Smooth muscle cell (in vitro differentiated cells): ENCODE measurements at regions not wholly inside any gene's neighbourhood (a gene's known extent, or its start where the extent isn't known, plus 50 kb on each side); places are given as distances from the start of the nearest gene placed in this dataset.

Experiments used
- DNase-seq: peaks from one replicate; lab custom pipeline; 2025; ENCODE audit not compliant: unreplicated experiment; lab: John Stamatoyannopoulos, UW
- H2AFZ ChIP-seq: fragments of 200-600 bp; sonication (generic); 2 replicates; pipeline ENCODE4 v1.6.0; 2016; ENCODE audit warnings: antibody characterized with exemption, low read depth, mild to moderate bottlenecking
- H3F3A ChIP-seq: fragments of 200-600 bp; sonication (generic); 2 replicates; pipeline ENCODE4 v1.6.0; 2017; ENCODE audit warnings: antibody characterized with exemption, low read depth
- H3K27ac ChIP-seq: fragments of 200-600 bp; sonication (generic); 2 replicates; pipeline ENCODE4 v1.5.1; 2016; ENCODE audit warnings: low read depth, mild to moderate bottlenecking
- H3K27me3 ChIP-seq: fragments of 200-600 bp; sonication (generic); 2 replicates; pipeline ENCODE4 v1.6.1; 2016; ENCODE audit warnings: low read depth, mild to moderate bottlenecking
- H3K36me3 ChIP-seq: fragments of 200-600 bp; sonication (generic); 2 replicates; pipeline ENCODE4 v1.5.1; 2016; ENCODE audit warnings: low read depth
- H3K4me1 ChIP-seq: fragments of 200-600 bp; sonication (generic); 2 replicates; pipeline ENCODE4 v1.5.1; 2016; ENCODE audit warnings: low read depth
- H3K4me2 ChIP-seq: fragments of 200-600 bp; sonication (generic); 2 replicates; pipeline ENCODE4 v1.6.0; 2016; ENCODE audit warnings: mild to moderate bottlenecking
- H3K4me3 ChIP-seq: fragments of 200-600 bp; sonication (generic); 2 replicates; pipeline ENCODE4 v1.5.1; 2016; ENCODE audit warnings: mild to moderate bottlenecking
- H3K79me2 ChIP-seq: fragments of 200-600 bp; sonication (generic); 2 replicates; pipeline ENCODE4 v1.6.0; 2016; ENCODE audit warnings: low read depth, mild to moderate bottlenecking
- H3K9ac ChIP-seq: fragments of 200-600 bp; sonication (generic); 2 replicates; pipeline ENCODE4 v1.6.0; 2016; ENCODE audit warnings: low read depth
- H3K9me3 ChIP-seq: fragments of 200-600 bp; sonication (generic); replicated peaks from 2 replicates; pipeline ENCODE4 v1.5.1; 2016; ENCODE audit warnings: low read depth
- H4K20me1 ChIP-seq: fragments of 200-600 bp; sonication (generic); 2 replicates; pipeline ENCODE4 v1.6.0; 2016; ENCODE audit warnings: low read depth
- WGBS: methylation state at CpG from one replicate; pipeline ENCODE4 v1.1.7; 2016; ENCODE audit warnings: low lambda C conversion rate; 5-methylcytosine and 5-hydroxymethylcytosine counted together
- TF ChIP-seq, protein P1 (sequence below): fragments of 200-600 bp; sonication (generic); IDR thresholded peaks from 2 replicates; pipeline ENCODE4 v1.5.1; 2017; ENCODE audit warnings: borderline replicate concordance, mild to moderate bottlenecking, antibody characterized with exemption; ENCODE audit not compliant: insufficient read depth, poor library complexity, severe bottlenecking

DNA sequence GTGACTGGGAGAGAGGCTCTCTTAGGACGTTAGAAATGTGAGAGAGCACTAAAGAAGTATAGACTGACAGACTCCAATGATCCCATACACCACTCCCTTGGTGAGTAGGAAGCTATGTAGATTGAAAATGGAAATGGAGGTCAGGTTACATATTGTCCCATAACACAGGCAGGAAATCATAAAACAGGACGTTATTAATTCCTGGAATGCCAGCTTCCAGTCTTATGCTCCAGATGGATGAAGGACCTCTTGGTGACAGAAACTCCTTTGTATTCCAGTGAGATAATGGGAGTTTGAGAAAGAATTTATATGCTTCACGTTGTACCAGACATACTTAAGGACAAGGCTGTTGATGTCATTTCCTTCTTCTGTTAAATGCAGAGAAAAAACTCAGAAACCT, 338.2 kb upstream of the ITGA1 start:
- Histone ChIP-seq H3K79me2 (no peaks in the 10 kb centered on the region), H3F3A (no peaks in the 10 kb centered on the region), H3K4me1 (peaks cover 12% of the 10 kb centered on the region), H4K20me1 (no peaks in the 10 kb centered on the region), H3K4me2 (no peak overlapping the region), H3K27me3 (no peaks in the 10 kb centered on the region), H2AFZ (no peak overlapping the region), H3K9ac (no peak overlapping the region), H3K9me3 (no peaks in the 10 kb centered on the region), H3K36me3 (no peaks in the 10 kb centered on the region), H3K4me3 (no peak overlapping the region), H3K27ac (no peak overlapping the region)
- 50% methylated on average over 3 of the region's 3 CpGs for WGBS
- DNase-seq: no peak
- TF ChIP-seq, protein P1, sequence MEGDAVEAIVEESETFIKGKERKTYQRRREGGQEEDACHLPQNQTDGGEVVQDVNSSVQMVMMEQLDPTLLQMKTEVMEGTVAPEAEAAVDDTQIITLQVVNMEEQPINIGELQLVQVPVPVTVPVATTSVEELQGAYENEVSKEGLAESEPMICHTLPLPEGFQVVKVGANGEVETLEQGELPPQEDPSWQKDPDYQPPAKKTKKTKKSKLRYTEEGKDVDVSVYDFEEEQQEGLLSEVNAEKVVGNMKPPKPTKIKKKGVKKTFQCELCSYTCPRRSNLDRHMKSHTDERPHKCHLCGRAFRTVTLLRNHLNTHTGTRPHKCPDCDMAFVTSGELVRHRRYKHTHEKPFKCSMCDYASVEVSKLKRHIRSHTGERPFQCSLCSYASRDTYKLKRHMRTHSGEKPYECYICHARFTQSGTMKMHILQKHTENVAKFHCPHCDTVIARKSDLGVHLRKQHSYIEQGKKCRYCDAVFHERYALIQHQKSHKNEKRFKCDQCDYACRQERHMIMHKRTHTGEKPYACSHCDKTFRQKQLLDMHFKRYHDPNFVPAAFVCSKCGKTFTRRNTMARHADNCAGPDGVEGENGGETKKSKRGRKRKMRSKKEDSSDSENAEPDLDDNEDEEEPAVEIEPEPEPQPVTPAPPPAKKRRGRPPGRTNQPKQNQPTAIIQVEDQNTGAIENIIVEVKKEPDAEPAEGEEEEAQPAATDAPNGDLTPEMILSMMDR: no peak

GRCh38 chr5:52452098-52452497, 335.6 kb upstream of the ITGA1 start:
- Histone ChIP-seq H3K4me2 (no peak overlapping the region), H3K4me3 (no peak overlapping the region), H4K20me1 (no peaks in the 10 kb centered on the region), H3K9ac (no peak overlapping the region), H2AFZ (no peak overlapping the region), H3K27ac (no peak overlapping the region), H3F3A (no peaks in the 10 kb centered on the region), H3K36me3 (no peaks in the 10 kb centered on the region), H3K4me1 (peaks cover 12% of the 10 kb centered on the region), H3K27me3 (no peaks in the 10 kb centered on the region), H3K9me3 (no peaks in the 10 kb centered on the region), H3K79me2 (no peaks in the 10 kb centered on the region)
- no peak for DNase-seq
- 57% methylated on average over 1 of the region's 1 CpG for WGBS
- TF ChIP-seq, protein P1: no peak

- peaks cover 12% of the 10 kb centered on the region for H3K4me1 ChIP-seq
- no peaks in the 10 kb centered on the region for H4K20me1 ChIP-seq
- no peaks in the 10 kb centered on the region for H3K27me3 ChIP-seq
- H3F3A ChIP-seq: no peaks in the 10 kb centered on the region
- no peaks in the 10 kb centered on the region for H3K9me3 ChIP-seq
- 52% methylated on average over 2 of the region's 2 CpGs for WGBS
- no peaks in the 10 kb centered on the region for H3K79me2 ChIP-seq
- no peak overlapping the region for H3K4me2 ChIP-seq
- TF ChIP-seq, protein P1: no peak
- H2AFZ ChIP-seq: no peak overlapping the region
- DNase-seq: no peak
- no peak overlapping the region for H3K27ac ChIP-seq
- no peaks in the 10 kb centered on the region for H3K36me3 ChIP-seq
- H3K4me3 ChIP-seq: no peak overlapping the region
- H3K9ac ChIP-seq: no peak overlapping the region
Observed at GRCh38 chr5:52453176-52453575, 334.5 kb upstream of the ITGA1 start.

DNA sequence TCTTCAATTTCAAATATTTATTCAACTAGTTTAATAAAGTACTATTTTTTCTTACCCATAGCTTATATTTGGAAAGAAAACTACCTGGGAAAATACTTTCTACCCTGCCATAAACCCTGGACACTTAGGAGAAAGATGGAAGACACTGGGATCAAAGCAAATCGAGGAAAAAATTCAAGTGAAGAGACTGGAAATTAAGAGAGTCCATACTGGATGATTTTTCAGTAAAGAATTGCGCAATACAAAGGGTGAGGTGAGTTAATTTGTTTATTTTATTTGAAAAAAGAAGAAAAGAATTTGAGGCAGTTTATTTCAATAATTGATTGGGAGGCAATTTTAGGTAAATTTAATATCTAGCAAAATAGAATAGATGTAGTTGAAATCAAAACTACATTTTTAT, 331.8 kb upstream of the ITGA1 start:
- Histone ChIP-seq H3K4me3 (no peak overlapping the region), H3K4me1 (peaks cover 12% of the 10 kb centered on the region), H3K27ac (no peak overlapping the region), H2AFZ (no peak overlapping the region), H3K27me3 (no peaks in the 10 kb centered on the region), H3K9me3 (no peaks in the 10 kb centered on the region), H3F3A (no peaks in the 10 kb centered on the region), H3K36me3 (no peaks in the 10 kb centered on the region), H3K9ac (no peak overlapping the region), H4K20me1 (no peaks in the 10 kb centered on the region), H3K79me2 (no peaks in the 10 kb centered on the region), H3K4me2 (no peak overlapping the region)
- 86% methylated on average over 2 of the region's 2 CpGs for WGBS
- TF ChIP-seq, protein P1: no peak
- no peak for DNase-seq
